ENCODE measurements at regions not wholly inside any gene's neighbourhood (a gene's known extent, or its start where the extent isn't known, plus 50 kb on each side); places are given as distances from the start of the nearest gene placed in this dataset.

DNA sequence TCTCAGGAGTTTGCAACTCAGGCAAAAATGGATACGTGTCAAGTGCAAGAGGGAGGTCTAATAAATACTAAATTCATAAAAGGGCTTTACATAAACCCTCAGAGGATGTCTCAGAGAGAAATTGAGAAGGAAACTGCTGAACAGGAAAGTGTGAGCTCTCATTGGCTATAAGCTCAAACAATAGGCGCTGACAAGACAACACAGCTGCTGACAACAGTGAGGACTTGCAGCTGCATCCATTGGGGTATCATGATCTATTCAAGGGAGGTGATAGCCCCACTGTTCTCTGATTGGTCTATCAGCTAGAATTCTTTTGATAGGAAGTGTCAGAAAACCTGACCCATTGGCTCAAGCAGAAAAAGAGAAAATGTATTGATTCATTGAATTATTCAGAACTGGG, 187.2 kb downstream of the CBLN1 start:
- WGBS, 2 donors (ENCODE audit: low coverage in 1 of 2): 70 to 83% methylated on average over 1 to 2 of the region's 2 CpGs

DNA sequence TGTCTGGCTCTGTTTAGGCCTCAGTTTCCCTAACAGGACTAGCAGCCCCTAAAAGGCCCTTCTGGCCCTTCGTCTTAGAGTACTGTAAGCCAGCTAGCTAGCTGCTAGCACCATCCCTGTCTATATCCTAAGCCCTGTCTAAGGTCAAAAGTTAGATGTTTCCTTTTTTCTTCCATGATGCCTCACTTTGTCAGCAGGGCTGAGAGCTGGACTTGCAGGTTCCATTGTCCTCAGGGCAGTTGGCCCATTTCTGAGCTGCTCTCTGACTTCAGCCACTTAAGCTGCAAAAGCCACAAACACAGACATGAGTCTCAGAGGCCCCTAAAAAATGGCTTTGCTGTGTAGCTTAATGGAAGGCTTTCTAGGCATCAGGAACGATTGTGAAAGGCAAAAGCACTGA, 187.7 kb downstream of the CBLN1 start:
- 81% methylated on average over 2 of the region's 2 CpGs; no CpG with 5 or more reads in 1 of the 2 donors for WGBS, 2 donors (ENCODE audit: low coverage in 1 of 2)
- no peaks in the 10 kb centered on the region for H3K36me3 ChIP-seq
- no peaks in the 10 kb centered on the region for H3K9me3 ChIP-seq
- intact Hi-C loops (cut with DNase I; ENCODE audit: low total_unique reads) (no loop called here), in situ Hi-C loops (cut with MboI; ENCODE audit: low pct_ligation_motif_present in 1 of 4, low pct_unique_long_range_greater_than_20kb in 1 of 4, low sequenced_read_pairs in 3 of 4) (no loop called here)
- H3K27me3 ChIP-seq: no peaks in the 10 kb centered on the region
- TF ChIP-seq POLR2AphosphoS5 (IDR thresholded peaks at IDR 0.05): no peak
- TF ChIP-seq EP300 (IDR thresholded peaks at IDR 0.05; ENCODE audit: low read depth): no peak
- TF ChIP-seq, protein P1, sequence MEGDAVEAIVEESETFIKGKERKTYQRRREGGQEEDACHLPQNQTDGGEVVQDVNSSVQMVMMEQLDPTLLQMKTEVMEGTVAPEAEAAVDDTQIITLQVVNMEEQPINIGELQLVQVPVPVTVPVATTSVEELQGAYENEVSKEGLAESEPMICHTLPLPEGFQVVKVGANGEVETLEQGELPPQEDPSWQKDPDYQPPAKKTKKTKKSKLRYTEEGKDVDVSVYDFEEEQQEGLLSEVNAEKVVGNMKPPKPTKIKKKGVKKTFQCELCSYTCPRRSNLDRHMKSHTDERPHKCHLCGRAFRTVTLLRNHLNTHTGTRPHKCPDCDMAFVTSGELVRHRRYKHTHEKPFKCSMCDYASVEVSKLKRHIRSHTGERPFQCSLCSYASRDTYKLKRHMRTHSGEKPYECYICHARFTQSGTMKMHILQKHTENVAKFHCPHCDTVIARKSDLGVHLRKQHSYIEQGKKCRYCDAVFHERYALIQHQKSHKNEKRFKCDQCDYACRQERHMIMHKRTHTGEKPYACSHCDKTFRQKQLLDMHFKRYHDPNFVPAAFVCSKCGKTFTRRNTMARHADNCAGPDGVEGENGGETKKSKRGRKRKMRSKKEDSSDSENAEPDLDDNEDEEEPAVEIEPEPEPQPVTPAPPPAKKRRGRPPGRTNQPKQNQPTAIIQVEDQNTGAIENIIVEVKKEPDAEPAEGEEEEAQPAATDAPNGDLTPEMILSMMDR (IDR thresholded peaks at IDR 0.05): no peak
- TF ChIP-seq POLR2A (IDR thresholded peaks at IDR 0.05): no peak
- H3K4me3 ChIP-seq: no peak overlapping the region
- no peak for DNase-seq
- H3K27ac ChIP-seq: no peak overlapping the region
- no peaks in the 10 kb centered on the region for H3K4me1 ChIP-seq

More for the DNA sequence above, 187.2 kb downstream of the CBLN1 start:
- no peak for DNase-seq
- H3K9me3 ChIP-seq: no peaks in the 10 kb centered on the region
- intact Hi-C loops (cut with DNase I; ENCODE audit: low total_unique reads) (no loop called here), in situ Hi-C loops (cut with MboI; ENCODE audit: low pct_ligation_motif_present in 1 of 4, low pct_unique_long_range_greater_than_20kb in 1 of 4, low sequenced_read_pairs in 3 of 4) (no loop called here)
- H3K4me1 ChIP-seq: no peaks in the 10 kb centered on the region
- H3K27ac ChIP-seq: no peak overlapping the region
- no peaks in the 10 kb centered on the region for H3K27me3 ChIP-seq
- TF ChIP-seq POLR2AphosphoS5 (IDR thresholded peaks at IDR 0.05) (no peak), EP300 (IDR thresholded peaks at IDR 0.05; ENCODE audit: low read depth) (no peak), POLR2A (IDR thresholded peaks at IDR 0.05) (no peak)
- TF ChIP-seq, protein P1 (IDR thresholded peaks at IDR 0.05): no peak
- no peaks in the 10 kb centered on the region for H3K36me3 ChIP-seq
- H3K4me3 ChIP-seq: no peak overlapping the region

DNA sequence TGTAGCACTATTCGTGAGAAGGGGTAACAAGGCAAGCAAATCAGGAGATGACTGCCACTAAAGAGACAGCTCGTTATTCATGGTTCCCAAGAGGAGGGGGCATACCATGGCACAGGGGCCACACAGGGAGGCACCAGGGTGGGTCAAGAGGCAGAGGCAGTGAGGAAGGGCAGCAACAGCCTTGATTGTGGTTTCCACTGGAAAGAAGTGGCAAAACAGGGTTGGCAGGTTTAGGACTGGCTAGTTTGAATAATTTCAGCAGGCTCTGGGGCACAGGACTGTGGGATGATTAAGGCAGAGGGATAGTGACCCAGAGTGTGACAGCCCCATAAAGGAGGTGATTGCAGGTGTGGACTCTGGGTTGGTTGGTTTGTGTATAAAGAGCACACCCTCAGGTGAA, 188.9 kb downstream of the CBLN1 start:
- Histone ChIP-seq H3K27me3 (no peaks in the 10 kb centered on the region), H3K4me3 (no peak overlapping the region), H3K4me1 (no peaks in the 10 kb centered on the region), H3K27ac (no peak overlapping the region), H3K36me3 (no peaks in the 10 kb centered on the region), H3K9me3 (no peaks in the 10 kb centered on the region)
- DNase-seq: no peak
- in situ Hi-C loops (cut with MboI; ENCODE audit: low pct_ligation_motif_present in 1 of 4, low pct_unique_long_range_greater_than_20kb in 1 of 4, low sequenced_read_pairs in 3 of 4): no loop called here
- intact Hi-C loops (cut with DNase I; ENCODE audit: low total_unique reads): no loop called here
- 69 to 83% methylated on average over 2 of the region's 2 CpGs for WGBS, 2 donors (ENCODE audit: low coverage in 1 of 2)
- no peak for TF ChIP-seq POLR2A (IDR thresholded peaks at IDR 0.05)
- no peak for TF ChIP-seq POLR2AphosphoS5 (IDR thresholded peaks at IDR 0.05)
- TF ChIP-seq, protein P1 (IDR thresholded peaks at IDR 0.05): no peak
- TF ChIP-seq EP300 (IDR thresholded peaks at IDR 0.05; ENCODE audit: low read depth): no peak

DNA sequence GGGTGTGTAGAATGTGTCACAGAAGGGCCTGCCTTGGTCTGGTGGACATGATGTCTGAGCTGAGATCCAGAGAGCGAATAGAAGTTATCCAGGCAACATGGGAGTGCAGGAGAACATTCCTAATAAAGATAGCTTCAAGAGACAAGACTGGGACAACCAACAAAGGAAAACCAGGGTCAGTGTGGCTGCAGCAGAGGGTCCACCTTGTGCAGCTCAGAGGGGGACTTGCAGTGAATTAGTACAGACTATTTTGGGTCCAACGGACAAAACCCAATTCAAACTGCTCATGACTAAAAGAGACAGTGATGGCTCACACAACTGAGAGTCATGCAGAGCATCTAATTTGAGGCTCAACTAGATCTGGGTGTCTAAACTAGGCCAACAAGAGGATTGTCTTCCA, 192.1 kb downstream of the CBLN1 start:
- no peaks in the 10 kb centered on the region for H3K27me3 ChIP-seq
- TF ChIP-seq POLR2A (IDR thresholded peaks at IDR 0.05) (no peak), EP300 (IDR thresholded peaks at IDR 0.05; ENCODE audit: low read depth) (no peak), POLR2AphosphoS5 (IDR thresholded peaks at IDR 0.05) (no peak)
- TF ChIP-seq, protein P1 (IDR thresholded peaks at IDR 0.05): no peak
- H3K9me3 ChIP-seq: no peaks in the 10 kb centered on the region
- DNase-seq: no peak
- H3K27ac ChIP-seq: no peak overlapping the region
- intact Hi-C loops (cut with DNase I; ENCODE audit: low total_unique reads) (no loop called here), in situ Hi-C loops (cut with MboI; ENCODE audit: low pct_ligation_motif_present in 1 of 4, low pct_unique_long_range_greater_than_20kb in 1 of 4, low sequenced_read_pairs in 3 of 4) (no loop called here)
- WGBS, 2 donors (ENCODE audit: low coverage in 1 of 2): 91 to 100% methylated on average over 1 to 2 of the region's 2 CpGs
- no peak overlapping the region for H3K4me3 ChIP-seq
- H3K36me3 ChIP-seq: no peaks in the 10 kb centered on the region
- H3K4me1 ChIP-seq: no peaks in the 10 kb centered on the region
